HG03378 (cell line): ENCODE measurements at regions not wholly inside any gene's neighbourhood (a gene's known extent, or its start where the extent isn't known, plus 50 kb on each side); places are given as distances from the start of the nearest gene placed in this dataset.
"Not testable (repeated sequence)": the region's sequence is repeated elsewhere in the genome, so short reads cannot be mapped to it uniquely, and the experiment has no call there.

ENCODE experiments used
- ATAC-seq: cut with Tn5 transposase; IDR thresholded peaks from one replicate; pipeline ENCODE4 v1.9.1; 2021; ENCODE audit warnings: mild to moderate bottlenecking, moderate library complexity; ENCODE audit not compliant: unreplicated experiment

- no peak for ATAC-seq
Observed at GRCh38 chr2:224181534-224182155, 142.6 kb upstream of the SERPINE2 start.

GRCh38 chr2:224180810-224181209 lies 141.7 kb upstream of the SERPINE2 start:
- ATAC-seq, result no peak

GRCh38 chr2:224178056-224178455 lies 139.0 kb upstream of the SERPINE2 start:
- ATAC-seq, result no peak

- no peak for ATAC-seq
Observed at GRCh38 chr2:224175538-224175937, 136.5 kb upstream of the SERPINE2 start.

GRCh38 chr2:224174990-224175389 lies 135.9 kb upstream of the SERPINE2 start:
- ATAC-seq, result no peak

- ATAC-seq, result no peak
Observed at GRCh38 chr2:224174521-224174920, 135.4 kb upstream of the SERPINE2 start.

- no peak for ATAC-seq
Observed at GRCh38 chr2:224173933-224174332, 134.8 kb upstream of the SERPINE2 start.

GRCh38 chr2:224173210-224173609 lies 134.1 kb upstream of the SERPINE2 start:
- no peak for ATAC-seq

GRCh38 chr2:224171226-224171625 lies 132.1 kb upstream of the SERPINE2 start:
- no peak for ATAC-seq

GRCh38 chr2:224169847-224170246 lies 130.8 kb upstream of the SERPINE2 start:
- no peak for ATAC-seq

- not testable (repeated sequence) for ATAC-seq
Observed at GRCh38 chr2:224167781-224168180, 128.7 kb upstream of the SERPINE2 start.

GRCh38 chr2:224166654-224167053 lies 127.6 kb upstream of the SERPINE2 start:
- no peak for ATAC-seq

- no peak for ATAC-seq
Observed at GRCh38 chr2:224165901-224166319, 126.8 kb upstream of the SERPINE2 start.

GRCh38 chr2:224163566-224164307 lies 124.7 kb upstream of the SERPINE2 start:
- ATAC-seq, result no peak

GRCh38 chr2:224162122-224162521 lies 123.0 kb upstream of the SERPINE2 start:
- ATAC-seq, result no peak

GRCh38 chr2:224161712-224162111 lies 122.6 kb upstream of the SERPINE2 start:
- ATAC-seq, result no peak

- ATAC-seq, result no peak
Observed at GRCh38 chr2:224160917-224161316, 121.8 kb upstream of the SERPINE2 start.

GRCh38 chr2:224159345-224159928 lies 120.4 kb upstream of the SERPINE2 start:
- ATAC-seq, result no peak

GRCh38 chr2:224158831-224159230 lies 119.7 kb upstream of the SERPINE2 start:
- ATAC-seq, result no peak

GRCh38 chr2:224158061-224158460 lies 119.0 kb upstream of the SERPINE2 start:
- ATAC-seq, result no peak

GRCh38 chr2:224157655-224158054 lies 118.6 kb upstream of the SERPINE2 start:
- no peak for ATAC-seq

- ATAC-seq, result no peak
Observed at GRCh38 chr2:224156436-224156835, 117.3 kb upstream of the SERPINE2 start.
